Endothelial cell (in vitro differentiated cells): ENCODE measurements at regions not wholly inside any gene's neighbourhood (a gene's known extent, or its start where the extent isn't known, plus 50 kb on each side); places are given as distances from the start of the nearest gene placed in this dataset.

Source experiments
- DNase-seq: peaks from one replicate; pipeline ENCODE4 v3.0.0; 2021; ENCODE audit warnings: low spot score
- H3K27ac Mint-ChIP-seq: one replicate; pipeline ENCODE4 v1.8.0; 2021; ENCODE audit warnings: mixed read lengths, inconsistent platforms; ENCODE audit not compliant: unreplicated experiment
- H3K27me3 Mint-ChIP-seq: one replicate; pipeline ENCODE4 v1.8.0; 2021; ENCODE audit warnings: mild to moderate bottlenecking, moderate library complexity, mixed read lengths, inconsistent platforms; ENCODE audit not compliant: unreplicated experiment
- H3K36me3 Mint-ChIP-seq: one replicate; pipeline ENCODE4 v1.8.0; 2021; ENCODE audit warnings: mild to moderate bottlenecking, low read depth, mixed read lengths, inconsistent platforms; ENCODE audit not compliant: unreplicated experiment
- H3K4me1 Mint-ChIP-seq: one replicate; pipeline ENCODE4 v1.8.0; 2021; ENCODE audit warnings: mild to moderate bottlenecking, mixed read lengths, inconsistent platforms; ENCODE audit not compliant: unreplicated experiment
- H3K4me3 Mint-ChIP-seq: one replicate; pipeline ENCODE4 v1.8.0; 2021; ENCODE audit warnings: mild to moderate bottlenecking, mixed read lengths, inconsistent platforms; ENCODE audit not compliant: unreplicated experiment
- H3K9me3 Mint-ChIP-seq: one replicate; pipeline ENCODE4 v1.8.0; 2021; ENCODE audit warnings: mixed read lengths, inconsistent platforms; ENCODE audit not compliant: unreplicated experiment
- CTCF ChIP-seq: fragments of 200-600 bp; sonication (generic); IDR thresholded peaks from one replicate; pipeline ENCODE4 v1.5.0; 2021; ENCODE audit warnings: antibody characterized with exemption; ENCODE audit not compliant: unreplicated experiment

DNA sequence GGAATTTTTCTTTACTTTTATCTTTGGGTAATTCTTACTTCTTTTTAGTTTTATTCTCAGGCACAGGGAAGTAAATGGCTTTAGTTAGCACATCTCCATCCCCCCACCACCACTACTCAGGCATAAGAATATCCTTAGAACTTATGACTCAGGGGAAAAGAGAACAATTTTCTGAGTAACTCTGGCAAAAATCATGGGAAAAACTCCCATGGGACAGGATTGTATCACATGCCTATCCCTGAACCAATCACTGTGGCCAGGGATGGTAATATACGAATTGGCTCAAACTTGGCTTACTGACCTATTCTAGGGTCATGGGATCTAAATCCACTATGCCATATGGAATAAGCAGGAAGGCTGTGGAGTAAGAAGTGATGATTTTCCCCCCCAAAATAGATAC lies 339.1 kb downstream of the BTBD3 start:
- Mint-ChIP-seq H3K9me3 (no peaks in the 10 kb centered on the region), H3K4me3 (no peak overlapping the region), H3K4me1 (no peaks in the 10 kb centered on the region), H3K27ac (no peak overlapping the region), H3K36me3 (no peaks in the 10 kb centered on the region), H3K27me3 (no peaks in the 10 kb centered on the region)
- no peak for DNase-seq
- TF ChIP-seq CTCF = no peak

- H3K4me1 Mint-ChIP-seq = no peaks in the 10 kb centered on the region
- no peaks in the 10 kb centered on the region for H3K27me3 Mint-ChIP-seq
- no peak overlapping the region for H3K4me3 Mint-ChIP-seq
- H3K9me3 Mint-ChIP-seq = no peaks in the 10 kb centered on the region
- DNase-seq = no peak
- no peaks in the 10 kb centered on the region for H3K36me3 Mint-ChIP-seq
- H3K27ac Mint-ChIP-seq = no peak overlapping the region
- TF ChIP-seq CTCF = no peak
Observed at GRCh38 chr20:12262747-12263146, 345.1 kb downstream of the BTBD3 start.

DNA sequence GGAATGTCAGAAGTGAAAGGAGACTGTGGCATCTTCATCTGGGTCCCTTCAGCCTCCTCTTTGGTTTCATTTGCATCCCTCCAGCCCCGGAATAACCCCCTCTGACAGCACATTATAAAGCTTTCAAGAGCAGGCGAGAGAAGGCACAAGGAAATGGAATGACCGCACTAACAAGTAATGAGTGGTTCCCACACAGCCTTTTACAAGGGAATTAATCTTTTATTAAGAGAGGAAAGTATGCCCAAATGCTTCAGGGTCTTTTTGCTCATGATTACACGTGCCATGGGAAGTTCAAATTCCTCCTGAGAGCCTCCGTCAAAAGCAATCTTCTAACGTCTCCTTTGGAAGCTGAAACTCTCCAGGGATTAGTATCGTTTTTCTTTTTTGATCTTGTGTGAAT lies 347.0 kb downstream of the BTBD3 start:
- no peak for DNase-seq
- Mint-ChIP-seq H3K4me1 (no peaks in the 10 kb centered on the region), H3K27ac (no peak overlapping the region), H3K27me3 (no peaks in the 10 kb centered on the region), H3K36me3 (no peaks in the 10 kb centered on the region), H3K4me3 (no peak overlapping the region), H3K9me3 (no peaks in the 10 kb centered on the region)
- no peak for TF ChIP-seq CTCF

GRCh38 chr20:12265662-12266061 lies 348.0 kb downstream of the BTBD3 start:
- Mint-ChIP-seq H3K4me3 (no peak overlapping the region), H3K4me1 (no peaks in the 10 kb centered on the region), H3K9me3 (no peaks in the 10 kb centered on the region), H3K27me3 (no peaks in the 10 kb centered on the region), H3K27ac (no peak overlapping the region), H3K36me3 (no peaks in the 10 kb centered on the region)
- TF ChIP-seq CTCF = no peak
- no peak for DNase-seq

DNA sequence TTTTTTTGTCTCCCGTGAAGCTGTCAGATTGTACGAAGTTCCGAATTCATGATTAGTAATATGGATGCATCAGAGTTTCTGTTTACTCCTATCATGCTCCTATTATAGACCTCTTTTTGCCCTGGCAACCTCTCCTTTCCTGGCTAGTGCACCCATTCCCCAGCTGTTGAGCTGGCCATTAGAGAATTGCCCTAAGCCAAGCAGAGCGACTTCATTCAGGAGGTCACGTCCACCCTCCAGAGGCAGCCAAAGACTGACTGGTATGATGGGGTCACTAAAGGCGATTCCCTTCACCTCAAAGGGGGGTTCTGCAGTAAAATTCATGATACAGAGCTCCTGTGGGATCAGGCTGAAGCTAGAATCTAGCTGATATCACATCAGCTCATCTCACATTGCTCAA lies 351.9 kb downstream of the BTBD3 start:
- no peak for TF ChIP-seq CTCF
- H3K27ac Mint-ChIP-seq = no peak overlapping the region
- H3K36me3 Mint-ChIP-seq = no peaks in the 10 kb centered on the region

More for the DNA sequence above, 351.9 kb downstream of the BTBD3 start:
- H3K4me3 Mint-ChIP-seq = no peak overlapping the region
- no peaks in the 10 kb centered on the region for H3K4me1 Mint-ChIP-seq
- H3K9me3 Mint-ChIP-seq = no peaks in the 10 kb centered on the region
- no peak for DNase-seq
- H3K27me3 Mint-ChIP-seq = no peaks in the 10 kb centered on the region
